HCT116 (cell line): ENCODE measurements at regions not wholly inside any gene's neighbourhood (a gene's known extent, or its start where the extent isn't known, plus 50 kb on each side); places are given as distances from the start of the nearest gene placed in this dataset.
"Not testable (repeated sequence)": the region's sequence is repeated elsewhere in the genome, so short reads cannot be mapped to it uniquely, and the experiment has no call there.

Experiments
- ATAC-seq: fragments of 200-7000 bp; cut with Tn5 transposase; 2 replicates; pipeline ENCODE4 v1.9.1; 2020; ENCODE audit warnings: mild to moderate bottlenecking, moderate library complexity
- BruUV-seq: library from RNA; stranded (reverse); fragments of 400-500 nt; replicated peaks from 2 replicates; lab custom pipeline; 2021; lab: Mats Ljungman, UMichigan
- CTCF ChIA-PET: fragments of 300-600 bp; sonication (Branson Sonifier 250); formaldehyde crosslinking; loops from one replicate; lab custom pipeline; 2021; ENCODE audit warnings: antibody characterized with exemption; lab: Charles Lee
- POLR2A ChIA-PET: fragments of 300-600, 350-600 bp; sonication (Branson Sonifier 250); formaldehyde crosslinking; loops from one replicate; lab custom pipeline; 2021; ENCODE audit warnings: antibody characterized with exemption; lab: Charles Lee
- RAD21 ChIA-PET, 2 experiments: fragments of 300-600 bp; sonication (Branson Sonifier 250); formaldehyde crosslinking; loops; one replicate each; lab custom pipeline; 2023; ENCODE audit warnings: low total read pairs in 2 of 2; ENCODE audit not compliant: uncharacterized antibody in 2 of 2, unreplicated experiment in 2 of 2, low non-redundant PET in 1 of 2; lab: Charles Lee
- DNase-seq: peaks from one replicate; pipeline ENCODE4 v3.0.0-alpha.2; 2010; ENCODE audit warnings: low read depth, low spot score
- H2AFZ ChIP-seq: fragments of 200-600 bp; shearing (Covaris generic), sonication (generic); 2 replicates; pipeline ENCODE4 v1.6.1; 2017; ENCODE audit warnings: low read depth, mixed run types, mixed read lengths, antibody characterized with exemption, low read length; ENCODE audit not compliant: poor library complexity, severe bottlenecking
- H3K27ac ChIP-seq: 2 replicates; pipeline ENCODE4 v1.5.1; 2012; ENCODE audit warnings: low read depth, low read length
- H3K27me3 ChIP-seq: fragments of 200-600 bp; sonication (generic); 2 replicates; pipeline ENCODE4 v1.6.1; 2016; ENCODE audit warnings: mixed run types, low read length, mixed read lengths; ENCODE audit not compliant: insufficient read depth
- H3K36me3 ChIP-seq, 2 experiments: fragments of 200-500 bp in 1 of 2; fragments of 200-600 bp in 1 of 2; sonication (Bioruptor generic) in 1 of 2; sonication (generic) in 1 of 2; 2 replicates each; pipeline versions ENCODE4 v1.5.1 to v1.6.1; 2014 to 2016; ENCODE audit warnings: low read length in 2 of 2, inconsistent platforms in 1 of 2, mixed read lengths in 1 of 2, mixed run types in 1 of 2; ENCODE audit not compliant: insufficient read depth in 2 of 2, control insufficient read depth in 1 of 2
- H3K4me1 ChIP-seq, 2 experiments: fragments of 200-600 bp in 1 of 2; sonication (generic) in 1 of 2; 2 replicates each; pipeline versions ENCODE4 v1.5.1 to v1.6.1; 2012 to 2017; ENCODE audit warnings: low read length in 2 of 2, inconsistent platforms in 1 of 2, mild to moderate bottlenecking in 1 of 2, mixed read lengths in 1 of 2, mixed run types in 1 of 2, moderate library complexity in 1 of 2; ENCODE audit not compliant: insufficient read depth in 2 of 2, control insufficient read depth in 1 of 2
- H3K4me2 ChIP-seq: fragments of 200-600 bp; sonication (generic); 2 replicates; pipeline ENCODE4 v1.6.1; 2017; ENCODE audit warnings: mixed run types, low read length, mixed read lengths
- H3K4me3 ChIP-seq, 2 experiments: fragments of 200-600 bp in 1 of 2; sonication (generic) in 1 of 2; replicated peaks in 1 of 2; 2 replicates each; pipeline ENCODE4 v1.5.1; 2011 to 2016; ENCODE audit warnings: low read length in 2 of 2, control low read depth in 1 of 2, low read depth in 1 of 2, mild to moderate bottlenecking in 1 of 2, mixed read lengths in 1 of 2, mixed run types in 1 of 2
- H3K79me2 ChIP-seq: fragments of 200-600 bp; sonication (generic); 2 replicates; pipeline ENCODE4 v1.6.1; 2017; ENCODE audit warnings: mild to moderate bottlenecking, mixed run types, low read length, moderate library complexity, mixed read lengths; ENCODE audit not compliant: insufficient read depth
- H3K9ac ChIP-seq: fragments of 200-600 bp; sonication (generic); 2 replicates; pipeline ENCODE4 v1.6.1; 2016; ENCODE audit warnings: low read length, mixed read lengths
- H3K9me2 ChIP-seq: fragments of 200-600 bp; sonication (generic), shearing (Covaris generic); 2 replicates; pipeline ENCODE4 v1.6.1; 2017; ENCODE audit warnings: mixed run types, mild to moderate bottlenecking, moderate library complexity; ENCODE audit not compliant: insufficient read depth
- H3K9me3 ChIP-seq, 2 experiments: fragments of 200-500 bp in 1 of 2; fragments of 200-600 bp in 1 of 2; sonication (Bioruptor generic) in 1 of 2; sonication (generic) in 1 of 2; 2 replicates each; pipeline ENCODE4 v1.6.1; 2014 to 2017; ENCODE audit warnings: low read length in 2 of 2, mixed read lengths in 2 of 2, inconsistent platforms in 1 of 2, low read depth in 1 of 2, mild to moderate bottlenecking in 1 of 2, mixed run types in 1 of 2, moderate library complexity in 1 of 2; ENCODE audit not compliant: control insufficient read depth in 1 of 2, insufficient read depth in 1 of 2
- H4K20me1 ChIP-seq: fragments of 200-600 bp; sonication (generic), shearing (Covaris generic); 2 replicates; pipeline ENCODE4 v1.6.1; 2017; ENCODE audit warnings: mixed run types, mild to moderate bottlenecking, moderate library complexity; ENCODE audit not compliant: insufficient read depth
- ATF3 ChIP-seq: IDR thresholded peaks from 2 replicates; pipeline ENCODE4 v1.6.1; 2012
- CBX3 ChIP-seq: IDR thresholded peaks from 2 replicates; pipeline ENCODE4 v1.6.1; 2012; ENCODE audit warnings: low read depth
- ELF1 ChIP-seq: IDR thresholded peaks from 2 replicates; pipeline ENCODE4 v1.6.1; 2012; ENCODE audit warnings: low read depth, borderline replicate concordance
- EZH2 ChIP-seq: fragments of 200-600 bp; sonication (generic); IDR thresholded peaks from 2 replicates; pipeline ENCODE4 v1.6.1; 2017; ENCODE audit warnings: antibody characterized with exemption, mixed run types
- JUND ChIP-seq: IDR thresholded peaks from 2 replicates; pipeline ENCODE4 v1.6.1; 2012
- MAX ChIP-seq: IDR thresholded peaks from 2 replicates; pipeline ENCODE4 v1.6.1; 2012
- RAD21 ChIP-seq: IDR thresholded peaks from 2 replicates; pipeline ENCODE4 v1.6.1; 2012; ENCODE audit warnings: low read depth, mild to moderate bottlenecking
- SIN3A ChIP-seq: IDR thresholded peaks from 2 replicates; pipeline ENCODE4 v1.6.1; 2012; ENCODE audit warnings: low read depth
- SRF ChIP-seq: IDR thresholded peaks from 2 replicates; pipeline ENCODE4 v1.6.1; 2012; ENCODE audit warnings: low read depth
- TCF7L2 ChIP-seq: IDR thresholded peaks from 2 replicates; pipeline ENCODE4 v1.7.0; 2011; ENCODE audit warnings: borderline replicate concordance, inconsistent platforms; ENCODE audit not compliant: insufficient read depth, insufficient read length; ENCODE audit errors: extremely low read depth
- ZFX ChIP-seq: fragments of 450-650 bp; IDR thresholded peaks from 2 replicates; pipeline ENCODE4 v1.6.1; 2017
- ZNF274 ChIP-seq: fragments of 200-500 bp; sonication (Bioruptor generic); IDR thresholded peaks from 2 replicates; pipeline ENCODE4 v1.6.1; 2014; ENCODE audit warnings: mild to moderate bottlenecking, low read depth, low read length, inconsistent platforms
- intact Hi-C: fragments of 100-400 bp; cut with micrococcal nuclease; formaldehyde crosslinking; loops from 2 replicates; pipeline ENCODE4 v1.10.0; 2022

GRCh38 chr18:65592435-65592834 is 158.4 kb upstream of the CDH7 start:
- Histone ChIP-seq H2AFZ (no peak overlapping the region), H3K79me2 (no peaks in the 10 kb centered on the region), H3K36me3 (no peaks in the 10 kb centered on the region), H3K27me3 (no peaks in the 10 kb centered on the region), H3K4me1 (no peaks in the 10 kb centered on the region), H3K4me2 (no peak overlapping the region), H3K9me2 (no peaks in the 10 kb centered on the region), H4K20me1 (no peaks in the 10 kb centered on the region), H3K9me3 (peaks cover 8% of the 10 kb centered on the region in 2 experiments; a peak in 2 of 4 replicates), H3K4me3 (no peak overlapping the region), H3K27ac (no peak overlapping the region), H3K9ac (no peak overlapping the region)
- POLR2A ChIA-PET, result no interaction called here
- no peak for ATAC-seq
- no peak for TF ChIP-seq CBX3
- no peak for TF ChIP-seq JUND
- intact Hi-C loops, result no loop called here
- BruUV-seq, result no TSS peak
- RAD21 ChIA-PET, result no interaction called here
- CTCF ChIA-PET, result no interaction called here
- DNase-seq, result no peak

GRCh38 chr18:65587491-65587890 is 163.3 kb upstream of the CDH7 start:
- no peaks in the 10 kb centered on the region for H3K27me3 ChIP-seq
- DNase-seq, result no peak
- RAD21 ChIA-PET, result no interaction called here
- intact Hi-C loops, result no loop called here
- H3K9me3 ChIP-seq, result peaks cover 0 to 3% of the 10 kb centered on the region in 2 experiments; a peak in 2 of 4 replicates
- no peak overlapping the region for H3K4me3 ChIP-seq
- no peak for ATAC-seq
- no peak overlapping the region for H2AFZ ChIP-seq
- TF ChIP-seq CBX3, result no peak
- TF ChIP-seq ZFX, result no peak
- no peak for TF ChIP-seq ZNF274
- TF ChIP-seq TCF7L2, result no peak
- no peak for TF ChIP-seq SRF
- no peak for TF ChIP-seq MAX
- TF ChIP-seq EZH2, result no peak
- TF ChIP-seq ELF1, result no peak
- no peak for TF ChIP-seq ATF3
- TF ChIP-seq RAD21, result no peak
- TF ChIP-seq SIN3A, result no peak
- TF ChIP-seq, all 23 proteins: peak for 0
- POLR2A ChIA-PET, result no interaction called here
- Histone ChIP-seq H3K9me2 (no peaks in the 10 kb centered on the region), H3K9ac (no peak overlapping the region), H3K4me2 (no peak overlapping the region), H3K79me2 (no peaks in the 10 kb centered on the region), H3K4me1 (no peaks in the 10 kb centered on the region), H3K27ac (no peak overlapping the region), H3K36me3 (no peaks in the 10 kb centered on the region), H4K20me1 (no peaks in the 10 kb centered on the region)
- no TSS peak for BruUV-seq
- CTCF ChIA-PET, result no interaction called here

- H3K4me2 ChIP-seq, H4K20me1 ChIP-seq, H3K79me2 ChIP-seq, RAD21 ChIA-PET, POLR2A ChIA-PET, H2AFZ ChIP-seq, ATAC-seq, intact Hi-C loops, H3K27ac ChIP-seq, CTCF ChIA-PET, H3K9ac ChIP-seq, H3K9me2 ChIP-seq, BruUV-seq, H3K4me1 ChIP-seq, DNase-seq, H3K27me3 ChIP-seq, H3K4me3 ChIP-seq, H3K36me3 ChIP-seq: not testable (repeated sequence)
- peaks cover 3 to 10% of the 10 kb centered on the region in 2 experiments; a peak in 2 of 4 replicates for H3K9me3 ChIP-seq
Observed at GRCh38 chr18:65582094-65582493, 168.7 kb upstream of the CDH7 start.
